Ascending aorta (tissue), 2 donors: ENCODE measurements at regions not wholly inside any gene's neighbourhood (a gene's known extent, or its start where the extent isn't known, plus 50 kb on each side); places are given as distances from the start of the nearest gene placed in this dataset.

Experiments used
- DNase-seq, 2 donors: peaks; one replicate each; pipeline ENCODE4 v3.0.0-alpha.2; 2019; ENCODE audit warnings: low spot score in 2 of 2
- H3K27ac ChIP-seq, 2 donors: fragments of 200-600 bp; sonication (generic); one replicate each; pipeline ENCODE4 v1.5.1; 2016 to 2017; ENCODE audit warnings: mild to moderate bottlenecking in 1 of 2
- H3K27me3 ChIP-seq: fragments of 200-600 bp; sonication (generic); one replicate; pipeline ENCODE4 v1.5.1; 2017
- H3K36me3 ChIP-seq, 2 donors: fragments of 200-600 bp; sonication (generic); one replicate each; pipeline ENCODE4 v1.5.1; 2016
- H3K4me1 ChIP-seq, 2 donors: fragments of 200-600 bp; sonication (generic); one replicate each; pipeline ENCODE4 v1.5.1; 2016 to 2017; ENCODE audit warnings: mild to moderate bottlenecking in 1 of 2
- H3K4me3 ChIP-seq, 2 donors: fragments of 200-600 bp; sonication (generic); one replicate each; pipeline ENCODE4 v1.5.1; 2016 to 2017; ENCODE audit warnings: mild to moderate bottlenecking in 1 of 2
- H3K9me3 ChIP-seq, 2 donors: fragments of 200-600 bp; sonication (generic); one replicate each; pipeline ENCODE4 v1.5.1; 2016
- intact Hi-C: fragments of 100-400 bp; cut with DNase I; formaldehyde crosslinking; loops from one replicate; pipeline ENCODE4 v1.15.1; 2023
- TF ChIP-seq, protein P1 (sequence below), 3 experiments: fragments of 200-600 bp in 2 of 3; fragments of 450-650 bp in 1 of 3; sonication (generic) in 2 of 3; IDR thresholded peaks; one replicate each; pipeline ENCODE4 v1.5.1; 2016 to 2019; ENCODE audit warnings: antibody characterized with exemption in 3 of 3, mild to moderate bottlenecking in 1 of 3, moderate library complexity in 1 of 3

DNA sequence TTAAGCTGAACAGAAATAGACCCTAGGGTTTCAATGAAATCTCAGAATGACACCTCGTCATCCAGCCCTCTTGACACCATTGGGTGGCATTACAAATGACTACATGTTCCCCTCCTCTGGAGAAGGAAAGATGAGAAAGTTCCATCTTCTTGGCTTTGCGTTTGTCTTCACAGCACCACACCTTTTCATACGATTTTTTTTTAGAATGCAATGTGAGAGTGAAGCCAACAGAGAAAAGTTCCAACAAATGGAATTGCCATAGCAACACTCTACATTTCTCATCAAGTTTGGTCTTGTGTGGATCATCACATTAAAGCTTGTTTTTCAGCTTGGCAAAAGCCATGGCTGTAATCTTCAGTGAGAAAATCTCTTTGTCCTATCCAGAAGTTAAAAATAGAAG, 183.4 kb upstream of the SNX7 start:
- intact Hi-C loops = no loop called here
- Histone ChIP-seq H3K27ac (no peak overlapping the region), H3K36me3 (no peaks in the 10 kb centered on the region), H3K4me1 (no peaks in the 10 kb centered on the region), H3K4me3 (no peak overlapping the region), H3K9me3 (no peaks in the 10 kb centered on the region), H3K27me3 (no peaks in the 10 kb centered on the region)
- no peak for DNase-seq
- TF ChIP-seq, protein P1, sequence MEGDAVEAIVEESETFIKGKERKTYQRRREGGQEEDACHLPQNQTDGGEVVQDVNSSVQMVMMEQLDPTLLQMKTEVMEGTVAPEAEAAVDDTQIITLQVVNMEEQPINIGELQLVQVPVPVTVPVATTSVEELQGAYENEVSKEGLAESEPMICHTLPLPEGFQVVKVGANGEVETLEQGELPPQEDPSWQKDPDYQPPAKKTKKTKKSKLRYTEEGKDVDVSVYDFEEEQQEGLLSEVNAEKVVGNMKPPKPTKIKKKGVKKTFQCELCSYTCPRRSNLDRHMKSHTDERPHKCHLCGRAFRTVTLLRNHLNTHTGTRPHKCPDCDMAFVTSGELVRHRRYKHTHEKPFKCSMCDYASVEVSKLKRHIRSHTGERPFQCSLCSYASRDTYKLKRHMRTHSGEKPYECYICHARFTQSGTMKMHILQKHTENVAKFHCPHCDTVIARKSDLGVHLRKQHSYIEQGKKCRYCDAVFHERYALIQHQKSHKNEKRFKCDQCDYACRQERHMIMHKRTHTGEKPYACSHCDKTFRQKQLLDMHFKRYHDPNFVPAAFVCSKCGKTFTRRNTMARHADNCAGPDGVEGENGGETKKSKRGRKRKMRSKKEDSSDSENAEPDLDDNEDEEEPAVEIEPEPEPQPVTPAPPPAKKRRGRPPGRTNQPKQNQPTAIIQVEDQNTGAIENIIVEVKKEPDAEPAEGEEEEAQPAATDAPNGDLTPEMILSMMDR (IDR thresholded peaks at IDR 0.05) = no peak

DNA sequence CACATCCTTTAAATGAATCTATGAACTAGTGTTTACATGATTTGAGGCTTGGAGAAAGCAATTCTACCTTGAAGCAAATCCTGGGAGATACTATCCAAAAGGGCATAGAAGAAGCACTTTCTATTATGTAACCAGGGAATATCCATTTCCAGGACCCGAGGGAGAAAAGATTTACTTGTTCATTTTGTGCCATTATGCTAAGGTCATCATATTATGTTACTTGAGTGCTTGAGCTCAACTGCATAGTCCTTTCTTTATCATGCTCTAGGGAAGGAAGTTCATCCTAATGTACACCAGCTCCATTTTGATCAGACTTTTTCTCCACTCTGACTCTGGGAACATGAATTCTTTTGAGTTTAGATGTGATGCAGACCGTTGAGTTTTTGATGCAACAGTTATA, 188.6 kb upstream of the SNX7 start:
- Histone ChIP-seq H3K27me3 (no peaks in the 10 kb centered on the region), H3K36me3 (no peaks in the 10 kb centered on the region), H3K9me3 (no peaks in the 10 kb centered on the region), H3K4me1 (no peaks in the 10 kb centered on the region), H3K27ac (no peak overlapping the region), H3K4me3 (no peak overlapping the region)
- TF ChIP-seq, protein P1 (IDR thresholded peaks at IDR 0.05) = no peak
- DNase-seq = no peak
- intact Hi-C loops = no loop called here

- Histone ChIP-seq H3K36me3 (no peaks in the 10 kb centered on the region), H3K4me3 (no peak overlapping the region), H3K27ac (no peak overlapping the region), H3K27me3 (no peaks in the 10 kb centered on the region), H3K9me3 (no peaks in the 10 kb centered on the region), H3K4me1 (no peaks in the 10 kb centered on the region)
- intact Hi-C loops = no loop called here
- no peak for DNase-seq
- TF ChIP-seq, protein P1 (IDR thresholded peaks at IDR 0.05) = no peak
Observed at GRCh38 chr1:98471633-98472032, 189.9 kb upstream of the SNX7 start.

GRCh38 chr1:98468111-98468717, 193.3 kb upstream of the SNX7 start:
- no peaks in the 10 kb centered on the region for H3K4me1 ChIP-seq

GRCh38 chr1:98467586-98467985, 193.9 kb upstream of the SNX7 start:
- no peaks in the 10 kb centered on the region for H3K27me3 ChIP-seq
- H3K9me3 ChIP-seq = no peaks in the 10 kb centered on the region
- no peaks in the 10 kb centered on the region for H3K4me1 ChIP-seq
- H3K4me3 ChIP-seq = no peak overlapping the region
- intact Hi-C loops = loop anchor here (10.0 kb wide), 1 partner anchor 463 kb away; no protein-coding TSS in a partner anchor
- H3K27ac ChIP-seq = no peak overlapping the region
- no peak for DNase-seq
- H3K36me3 ChIP-seq = no peaks in the 10 kb centered on the region
- TF ChIP-seq, protein P1 (IDR thresholded peaks at IDR 0.05) = no peak

More at GRCh38 chr1:98468111-98468717, 193.3 kb upstream of the SNX7 start:
- Histone ChIP-seq H3K9me3 (no peaks in the 10 kb centered on the region), H3K36me3 (no peaks in the 10 kb centered on the region), H3K27ac (no peak overlapping the region), H3K4me3 (no peak overlapping the region), H3K27me3 (no peaks in the 10 kb centered on the region)
- intact Hi-C loops = loop anchor here (10.0 kb wide), 1 partner anchor 463 kb away; no protein-coding TSS in a partner anchor
- TF ChIP-seq, protein P1 (IDR thresholded peaks at IDR 0.05) = peak; percentile 53 to 86 (median 78)
- no peak for DNase-seq
